ENCODE measurements at regions not wholly inside any gene's neighbourhood (a gene's known extent, or its start where the extent isn't known, plus 50 kb on each side); places are given as distances from the start of the nearest gene placed in this dataset.

DNA sequence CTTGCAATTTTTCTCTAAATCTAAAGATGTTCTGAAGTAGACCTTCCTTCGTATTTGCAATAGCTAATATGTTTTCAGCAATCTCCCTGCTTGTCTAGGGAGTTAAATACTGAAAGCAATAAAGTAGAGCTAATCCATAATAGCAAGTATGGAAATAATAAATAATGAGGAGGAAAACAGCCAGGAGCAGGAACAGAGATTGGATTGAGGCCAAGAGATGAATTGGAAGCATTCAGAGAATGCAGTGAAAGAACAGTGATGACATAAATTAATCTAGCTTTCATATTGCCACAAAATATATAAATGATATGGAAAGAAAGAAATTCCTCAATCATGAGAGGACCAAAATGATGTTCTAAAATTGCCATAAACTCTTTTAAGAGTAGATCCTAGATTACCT, 679.7 kb downstream of the METTL4 start:
- no peaks in the 10 kb centered on the region for H3K27me3 Mint-ChIP-seq
- no peak overlapping the region for H3K27ac Mint-ChIP-seq
- no peak overlapping the region for H3K4me3 Mint-ChIP-seq
- DNase-seq (no peak), ATAC-seq (ENCODE audit: low read depth) (no peak)
- H3K36me3 Mint-ChIP-seq = no peaks in the 10 kb centered on the region
- no peaks in the 10 kb centered on the region for H3K9me3 Mint-ChIP-seq
- no peaks in the 10 kb centered on the region for H3K4me1 Mint-ChIP-seq
- POLR2A ChIA-PET = no interaction called here

DNA sequence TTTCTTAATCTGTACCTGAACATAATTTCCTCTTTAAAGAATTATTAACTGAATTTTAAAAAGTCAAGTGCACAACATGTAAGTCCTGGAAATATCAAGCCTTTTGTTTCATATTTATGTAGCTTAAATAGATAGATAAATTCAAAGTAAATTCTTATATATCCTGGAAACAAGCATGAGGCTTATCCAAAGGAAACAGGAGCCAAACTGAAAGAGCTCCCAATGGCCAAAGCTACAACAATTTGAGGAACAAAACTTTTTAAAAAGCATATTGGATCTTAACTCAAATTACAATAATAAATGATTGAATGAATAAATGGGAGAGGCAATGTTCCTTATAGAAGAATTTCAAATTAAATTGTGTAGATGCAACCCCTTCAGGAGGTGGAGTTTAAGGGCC, 679.1 kb downstream of the METTL4 start:
- Mint-ChIP-seq H3K36me3 (no peaks in the 10 kb centered on the region), H3K27me3 (no peaks in the 10 kb centered on the region), H3K4me3 (no peak overlapping the region), H3K9me3 (no peaks in the 10 kb centered on the region), H3K27ac (no peak overlapping the region), H3K4me1 (no peaks in the 10 kb centered on the region)
- POLR2A ChIA-PET = no interaction called here
- ATAC-seq (ENCODE audit: low read depth) (no peak), DNase-seq (no peak)

- ATAC-seq (ENCODE audit: low read depth) = no peak
- POLR2A ChIA-PET = no interaction called here
- Mint-ChIP-seq H3K4me3 (no peak overlapping the region), H3K27me3 (no peaks in the 10 kb centered on the region), H3K9me3 (no peaks in the 10 kb centered on the region), H3K36me3 (no peaks in the 10 kb centered on the region), H3K27ac (no peak overlapping the region), H3K4me1 (no peaks in the 10 kb centered on the region)
- DNase-seq = no peak
Observed at GRCh38 chr18:1895456-1896185, 675.7 kb downstream of the METTL4 start.

GRCh38 chr18:1906421-1906820, 664.9 kb downstream of the METTL4 start:
- POLR2A ChIA-PET = no interaction called here
- Mint-ChIP-seq H3K4me1 (no peaks in the 10 kb centered on the region), H3K27me3 (no peaks in the 10 kb centered on the region), H3K36me3 (no peaks in the 10 kb centered on the region), H3K27ac (no peak overlapping the region), H3K9me3 (peaks cover 3% of the 10 kb centered on the region), H3K4me3 (no peak overlapping the region)
- ATAC-seq (ENCODE audit: low read depth) (no peak), DNase-seq (no peak)

GRCh38 chr18:1907470-1908206, 663.7 kb downstream of the METTL4 start:
- peaks cover 3% of the 10 kb centered on the region for H3K9me3 Mint-ChIP-seq
- DNase-seq = no peak
- POLR2A ChIA-PET = no interaction called here
- H3K4me1 Mint-ChIP-seq = no peaks in the 10 kb centered on the region
- no peak overlapping the region for H3K4me3 Mint-ChIP-seq
- ATAC-seq (ENCODE audit: low read depth) = no peak
- no peak overlapping the region for H3K27ac Mint-ChIP-seq
- no peaks in the 10 kb centered on the region for H3K36me3 Mint-ChIP-seq
- no peaks in the 10 kb centered on the region for H3K27me3 Mint-ChIP-seq

DNA sequence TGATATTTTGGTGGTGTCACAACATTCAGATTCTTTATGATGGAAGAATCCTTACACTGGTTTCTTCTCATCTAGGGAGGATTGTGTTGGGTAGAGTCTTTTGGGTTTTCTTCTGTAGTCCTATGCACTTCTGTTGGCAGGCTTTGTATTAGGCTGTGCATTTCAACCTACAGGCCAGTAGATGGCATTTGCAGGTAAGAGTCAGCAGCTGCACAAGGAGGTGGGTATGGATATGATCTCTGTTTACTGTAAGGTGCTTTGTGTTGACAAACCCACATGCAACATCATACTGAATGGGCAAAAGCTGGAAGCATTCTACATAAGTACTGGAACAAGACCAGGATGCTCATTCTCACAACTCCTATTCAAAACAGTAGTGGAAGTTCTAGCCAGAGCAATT, 656.8 kb downstream of the METTL4 start:
- H3K4me1 Mint-ChIP-seq = no peaks in the 10 kb centered on the region
- POLR2A ChIA-PET = no interaction called here
- H3K36me3 Mint-ChIP-seq = no peaks in the 10 kb centered on the region
- DNase-seq (no peak), ATAC-seq (ENCODE audit: low read depth) (no peak)
- H3K27ac Mint-ChIP-seq = no peak overlapping the region
- no peaks in the 10 kb centered on the region for H3K27me3 Mint-ChIP-seq
- H3K9me3 Mint-ChIP-seq = peaks cover 9% of the 10 kb centered on the region
- no peak overlapping the region for H3K4me3 Mint-ChIP-seq

DNA sequence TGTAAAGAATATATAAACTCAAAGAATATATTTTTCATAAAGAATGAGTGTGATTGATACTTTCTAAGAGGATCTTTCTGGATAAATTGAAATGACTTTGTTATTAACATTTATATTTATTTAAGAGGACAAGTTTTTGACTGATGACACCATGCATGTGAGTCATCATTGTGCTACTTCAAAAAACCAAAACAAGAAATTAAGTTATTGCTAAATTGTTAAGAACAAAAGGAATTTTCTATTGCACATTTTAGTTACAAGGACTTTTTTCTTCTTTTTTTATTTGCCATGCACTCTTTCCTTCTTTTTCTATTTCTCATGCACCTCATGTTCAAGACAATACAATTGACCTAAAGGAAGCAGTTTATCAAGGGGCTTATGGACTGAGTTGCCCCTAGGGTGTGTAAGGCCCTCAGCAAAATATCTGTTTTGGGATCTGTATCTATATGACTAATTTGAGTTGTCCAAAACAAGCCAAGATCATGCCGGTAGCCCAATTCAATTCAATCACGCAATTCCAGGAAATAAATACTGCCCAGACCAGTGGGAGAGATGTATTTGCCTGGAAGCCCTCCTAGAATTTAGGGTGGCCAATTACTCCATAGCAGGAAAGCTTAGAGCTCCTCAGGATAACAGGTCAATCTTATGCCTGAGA, 654.3 kb downstream of the METTL4 start:
- ATAC-seq (ENCODE audit: low read depth) (no peak), DNase-seq (no peak)
- Mint-ChIP-seq H3K27ac (no peak overlapping the region), H3K27me3 (no peaks in the 10 kb centered on the region), H3K4me3 (no peak overlapping the region), H3K9me3 (peaks cover 6% of the 10 kb centered on the region), H3K36me3 (no peaks in the 10 kb centered on the region), H3K4me1 (no peaks in the 10 kb centered on the region)
- POLR2A ChIA-PET = no interaction called here

DNA sequence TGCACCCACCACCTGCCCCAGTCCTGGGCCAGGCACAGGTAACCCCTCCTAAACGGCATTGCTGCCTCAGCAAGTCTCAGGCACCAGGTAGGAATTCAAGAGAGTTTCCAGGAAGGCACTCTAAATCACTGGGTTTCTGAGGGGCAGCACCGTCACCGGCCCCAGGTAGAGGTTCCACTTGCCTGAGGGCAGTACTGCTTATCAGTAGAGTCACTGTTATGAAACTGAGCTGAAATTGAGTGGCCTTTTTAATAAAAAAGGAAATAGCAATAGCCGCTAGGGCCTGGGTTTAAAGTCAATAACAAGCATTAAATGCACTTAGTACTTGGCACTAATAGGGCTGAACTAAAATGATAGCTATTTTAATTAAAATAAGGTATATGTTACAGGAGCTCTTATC, 653.7 kb downstream of the METTL4 start:
- Mint-ChIP-seq H3K4me1 (no peaks in the 10 kb centered on the region), H3K36me3 (no peaks in the 10 kb centered on the region), H3K4me3 (no peak overlapping the region), H3K27me3 (no peaks in the 10 kb centered on the region), H3K9me3 (peaks cover 6% of the 10 kb centered on the region), H3K27ac (no peak overlapping the region)
- DNase-seq (no peak), ATAC-seq (ENCODE audit: low read depth) (no peak)
- POLR2A ChIA-PET = no interaction called here

DNA sequence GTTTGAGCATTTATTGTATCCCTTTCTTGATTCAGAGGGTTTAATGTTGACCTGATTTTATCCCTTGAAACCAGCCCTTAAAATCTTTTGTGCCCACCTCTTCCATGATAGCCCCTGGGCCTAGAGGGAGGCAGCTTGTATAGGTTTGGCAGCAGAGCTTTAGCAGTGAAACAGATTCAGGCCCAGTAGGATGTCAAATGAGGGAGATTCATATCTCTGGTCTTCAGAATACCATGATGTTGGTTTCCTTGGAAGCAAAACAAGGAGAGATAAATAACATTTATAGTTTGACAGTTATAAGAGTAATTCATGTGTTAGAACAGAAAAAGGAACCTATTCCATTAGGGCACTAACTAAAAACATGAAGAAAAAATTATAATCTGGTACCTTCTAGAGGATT, 649.2 kb downstream of the METTL4 start:
- no peaks in the 10 kb centered on the region for H3K36me3 Mint-ChIP-seq
- ATAC-seq (ENCODE audit: low read depth) (no peak), DNase-seq (no peak)
- POLR2A ChIA-PET = no interaction called here
- no peaks in the 10 kb centered on the region for H3K4me1 Mint-ChIP-seq
- H3K4me3 Mint-ChIP-seq = no peak overlapping the region
- H3K27ac Mint-ChIP-seq = no peak overlapping the region
- H3K9me3 Mint-ChIP-seq = peaks cover 1% of the 10 kb centered on the region
- H3K27me3 Mint-ChIP-seq = no peaks in the 10 kb centered on the region

- no peaks in the 10 kb centered on the region for H3K27me3 Mint-ChIP-seq
- no peak overlapping the region for H3K4me3 Mint-ChIP-seq
- no peak overlapping the region for H3K27ac Mint-ChIP-seq
- no peaks in the 10 kb centered on the region for H3K4me1 Mint-ChIP-seq
- no peaks in the 10 kb centered on the region for H3K36me3 Mint-ChIP-seq
- peaks cover 5% of the 10 kb centered on the region for H3K9me3 Mint-ChIP-seq
- ATAC-seq (ENCODE audit: low read depth) (no peak), DNase-seq (no peak)
- POLR2A ChIA-PET = no interaction called here
Observed at GRCh38 chr18:1928711-1929110, 642.6 kb downstream of the METTL4 start.

- H3K27me3 Mint-ChIP-seq = no peaks in the 10 kb centered on the region
- ATAC-seq (ENCODE audit: low read depth) (no peak), DNase-seq (no peak)
- no peak overlapping the region for H3K4me3 Mint-ChIP-seq
- no peaks in the 10 kb centered on the region for H3K36me3 Mint-ChIP-seq
- POLR2A ChIA-PET = no interaction called here
- H3K4me1 Mint-ChIP-seq = no peaks in the 10 kb centered on the region
- H3K9me3 Mint-ChIP-seq = peaks cover 5% of the 10 kb centered on the region
- no peak overlapping the region for H3K27ac Mint-ChIP-seq
Observed at GRCh38 chr18:1929720-1930119, 641.6 kb downstream of the METTL4 start.

DNA sequence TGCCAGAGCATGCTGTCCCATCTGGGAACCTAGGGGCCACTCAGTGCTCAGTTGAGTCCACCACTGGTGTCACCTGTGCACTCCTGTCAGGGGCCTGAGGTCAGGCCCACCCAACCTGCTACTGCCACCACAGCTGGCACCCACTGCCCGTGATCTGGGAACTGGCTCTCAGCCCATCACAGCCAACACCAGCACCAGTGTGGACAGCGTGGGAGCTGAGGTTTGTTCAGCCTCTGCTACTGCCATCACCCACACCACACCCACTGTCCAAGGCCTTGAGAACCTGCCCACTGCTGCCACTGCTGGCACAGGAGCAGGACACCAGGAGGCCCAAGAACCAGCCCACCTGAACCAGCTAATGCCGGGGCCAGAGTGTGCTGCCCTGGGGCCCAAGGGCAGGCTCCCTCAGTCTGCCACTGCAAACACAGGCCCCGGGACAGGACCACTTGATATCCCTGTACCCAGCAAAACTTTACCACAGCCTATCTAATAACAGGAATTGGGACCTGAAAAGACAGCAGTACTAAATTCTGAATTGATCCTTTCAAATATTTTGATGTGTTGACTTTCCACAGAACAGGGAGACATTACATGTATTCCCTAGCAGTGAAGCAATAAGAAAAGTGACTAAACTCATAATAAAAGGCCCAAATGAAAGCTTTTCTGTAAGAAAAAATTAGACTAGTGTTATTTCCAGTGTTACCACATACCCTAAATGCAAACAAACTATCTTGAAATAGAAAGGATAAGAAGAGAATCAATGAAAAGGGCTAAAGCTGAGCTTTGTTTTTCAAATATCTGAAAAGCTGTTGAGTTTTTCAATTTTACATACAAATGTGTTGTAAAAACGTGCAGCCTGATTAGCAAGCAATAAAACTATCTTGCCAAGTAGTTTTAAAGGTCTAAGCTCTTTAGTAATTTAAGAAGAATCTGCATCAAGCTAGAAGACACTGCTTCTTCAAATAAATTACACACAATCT, 640.7 kb downstream of the METTL4 start:
- POLR2A ChIA-PET = no interaction called here
- Mint-ChIP-seq H3K4me1 (no peaks in the 10 kb centered on the region), H3K9me3 (peaks cover 5% of the 10 kb centered on the region), H3K4me3 (no peak overlapping the region), H3K27me3 (no peaks in the 10 kb centered on the region), H3K27ac (no peak overlapping the region), H3K36me3 (no peaks in the 10 kb centered on the region)
- no peak for ATAC-seq (ENCODE audit: low read depth)
- no peak for DNase-seq

DNA sequence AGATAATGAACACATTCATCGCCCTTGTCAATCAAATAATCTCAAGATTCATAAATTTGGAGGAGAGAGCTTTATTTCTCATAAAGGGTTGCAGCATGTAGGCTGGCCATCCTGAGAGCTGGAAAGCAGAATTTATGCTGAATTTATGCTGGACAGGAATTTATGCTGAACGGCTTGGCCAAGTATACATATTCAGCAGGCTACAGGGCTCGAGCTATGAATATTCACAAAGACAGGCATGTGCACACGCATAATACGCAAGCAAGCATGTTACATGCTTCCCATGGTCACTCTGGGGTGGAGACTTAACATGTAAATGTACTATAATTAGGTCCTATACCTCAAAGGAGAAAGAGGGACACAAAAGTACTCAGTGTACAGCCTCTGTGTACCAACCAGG, 618.8 kb downstream of the METTL4 start:
- no peak for DNase-seq
- H3K4me3 Mint-ChIP-seq = no peak overlapping the region
- H3K4me1 Mint-ChIP-seq = no peaks in the 10 kb centered on the region
- no peaks in the 10 kb centered on the region for H3K36me3 Mint-ChIP-seq
- POLR2A ChIA-PET = no interaction called here
- H3K27ac Mint-ChIP-seq = no peak overlapping the region
- H3K9me3 Mint-ChIP-seq = no peaks in the 10 kb centered on the region
- H3K27me3 Mint-ChIP-seq = no peaks in the 10 kb centered on the region
- no peak for ATAC-seq (ENCODE audit: low read depth)

Data from activated naive CD8-positive, alpha-beta T cell treated with anti-CD3 and anti-CD28 coated beads, Interleukin-2, amount 10 ng/mL, durations not matched to agents 7 days and 5 days (primary cell).